ENCODE measurements at regions not wholly inside any gene's neighbourhood (a gene's known extent, or its start where the extent isn't known, plus 50 kb on each side); places are given as distances from the start of the nearest gene placed in this dataset.

- DNase-seq = no peak
Measured at GRCh38 chr7:32263611-32264010, 193.4 kb upstream of the PDE1C start.

DNA sequence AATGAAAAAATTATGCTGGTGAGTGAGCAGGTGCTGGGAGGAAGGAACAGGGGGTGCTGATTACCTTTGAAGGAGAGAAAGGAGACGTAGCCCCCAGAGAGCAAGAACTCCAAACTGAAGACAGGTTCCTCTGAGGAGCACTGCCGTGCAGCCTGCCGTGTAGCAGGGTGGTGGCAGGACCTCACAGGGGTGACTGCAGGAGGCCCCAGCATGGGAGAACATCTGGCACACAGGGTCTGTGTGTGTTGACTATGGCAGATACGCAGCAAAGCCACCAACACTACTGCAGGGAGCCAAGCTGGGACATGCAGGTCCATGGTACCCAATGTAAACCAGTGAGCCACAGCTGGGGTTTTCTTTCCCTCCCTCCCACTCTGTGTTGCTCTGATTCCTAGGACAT, 192.1 kb upstream of the PDE1C start:
- no peak for DNase-seq

DNA sequence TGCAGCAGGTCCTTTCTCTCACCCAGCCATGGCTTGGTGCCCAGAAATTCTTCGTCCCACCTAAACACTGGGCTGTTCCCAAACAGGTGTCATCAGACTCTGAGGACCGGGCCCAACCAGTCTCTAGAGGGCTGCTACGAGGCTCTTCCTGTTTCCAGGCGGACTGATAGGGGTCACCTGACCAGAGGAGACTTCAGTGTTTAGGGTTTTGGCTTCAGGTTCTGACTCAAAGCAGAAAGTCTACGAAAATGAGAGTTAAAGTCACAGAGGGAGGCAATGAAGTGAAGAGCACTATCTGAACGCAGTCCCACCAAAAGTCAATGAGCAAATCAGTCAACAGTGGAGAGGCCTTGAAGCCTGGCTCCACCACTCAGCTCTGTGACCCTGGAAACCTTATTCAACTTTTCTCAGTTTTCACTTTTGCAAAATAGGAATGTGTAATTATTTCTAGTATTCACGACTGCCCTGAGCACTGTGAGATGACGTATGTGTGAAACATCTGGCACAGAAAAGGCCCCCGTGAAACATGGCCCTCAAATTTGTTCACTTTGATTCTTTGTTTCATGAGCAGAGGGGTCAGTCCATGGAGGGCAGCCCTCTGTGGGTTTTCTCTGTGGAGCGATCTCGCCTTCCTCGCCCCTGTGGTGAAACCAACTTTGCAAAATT, 189.9 kb upstream of the PDE1C start:
- DNase-seq = no peak

- DNase-seq = no peak
Measured at GRCh38 chr7:32258265-32258664, 188.1 kb upstream of the PDE1C start.

DNA sequence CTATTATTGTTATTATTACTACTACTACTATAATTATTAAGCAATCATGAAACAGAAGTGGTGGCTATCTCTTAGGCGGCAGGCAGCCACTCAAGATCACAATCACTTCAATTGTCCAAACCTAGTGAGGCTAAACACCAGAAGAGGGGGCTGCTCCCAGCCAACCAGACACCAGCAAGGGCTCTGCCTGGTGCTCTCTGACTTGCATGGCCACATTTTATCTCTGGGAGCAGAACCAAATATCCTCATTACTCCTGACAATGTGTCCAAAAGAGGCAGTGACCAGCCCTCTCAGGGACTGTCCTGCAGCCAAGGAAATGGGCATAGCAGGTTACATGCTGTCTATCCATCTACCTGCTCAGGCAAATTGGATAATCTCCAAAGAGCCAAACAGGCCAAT, 187.4 kb upstream of the PDE1C start:
- no peak for DNase-seq

DNA sequence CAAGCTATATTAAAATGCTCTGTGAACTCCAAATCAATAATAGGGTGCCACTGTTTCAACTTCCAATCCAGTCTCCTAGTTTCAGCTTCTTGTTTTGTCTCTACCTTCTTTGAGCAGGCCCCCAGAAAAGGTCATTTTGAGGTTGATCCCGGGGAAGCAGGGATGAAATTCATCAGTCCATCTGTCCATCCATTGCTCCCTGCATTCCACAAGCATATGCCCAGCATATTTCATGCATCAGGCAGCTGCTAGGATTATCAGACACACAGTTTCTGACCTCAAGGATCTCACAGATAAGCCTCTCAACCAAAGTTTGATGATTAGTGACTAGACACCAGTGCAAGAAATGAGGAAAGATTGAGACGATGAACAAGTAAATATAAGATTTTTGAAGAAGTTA, 186.6 kb upstream of the PDE1C start:
- DNase-seq = no peak

DNA sequence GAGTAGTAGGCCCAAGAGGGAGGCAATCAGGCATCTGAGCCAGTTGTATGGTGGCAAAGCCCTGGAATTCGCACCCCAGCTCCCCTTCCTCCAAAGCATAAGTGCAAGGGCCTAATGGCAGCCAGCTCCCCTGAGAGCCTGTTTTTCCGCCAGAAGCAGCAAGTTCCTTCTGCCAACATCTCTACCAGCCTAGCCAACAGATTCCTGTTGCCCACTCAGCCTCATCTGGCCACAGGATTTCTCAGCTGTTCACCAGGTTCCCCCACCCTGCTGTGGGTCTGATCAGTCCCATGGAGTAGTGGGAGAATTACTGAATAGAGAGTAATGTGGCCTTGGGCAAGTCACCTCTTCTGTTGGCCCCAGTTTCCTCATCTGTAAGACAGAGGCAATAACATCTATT, 186.2 kb upstream of the PDE1C start:
- DNase-seq = no peak

DNA sequence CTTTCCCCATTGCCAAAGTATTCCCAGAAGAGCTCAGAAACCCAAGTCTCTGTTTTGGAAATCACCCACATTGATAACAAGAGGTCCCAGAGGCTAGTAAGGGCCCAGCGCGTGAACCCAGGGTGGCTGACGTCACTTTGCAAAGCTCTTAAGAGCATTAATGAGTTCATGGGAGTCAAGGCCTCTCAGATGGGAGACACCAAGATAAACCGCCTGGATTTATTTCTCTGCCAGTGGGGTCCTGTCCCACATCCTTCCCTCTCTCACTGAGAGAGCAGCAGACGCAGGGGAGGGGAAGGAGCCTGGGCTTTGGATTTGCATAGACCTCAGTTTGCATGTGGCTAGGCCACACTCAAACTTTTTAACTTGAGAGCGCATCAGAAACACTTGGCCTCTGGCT, 184.8 kb upstream of the PDE1C start:
- no peak for DNase-seq

DNA sequence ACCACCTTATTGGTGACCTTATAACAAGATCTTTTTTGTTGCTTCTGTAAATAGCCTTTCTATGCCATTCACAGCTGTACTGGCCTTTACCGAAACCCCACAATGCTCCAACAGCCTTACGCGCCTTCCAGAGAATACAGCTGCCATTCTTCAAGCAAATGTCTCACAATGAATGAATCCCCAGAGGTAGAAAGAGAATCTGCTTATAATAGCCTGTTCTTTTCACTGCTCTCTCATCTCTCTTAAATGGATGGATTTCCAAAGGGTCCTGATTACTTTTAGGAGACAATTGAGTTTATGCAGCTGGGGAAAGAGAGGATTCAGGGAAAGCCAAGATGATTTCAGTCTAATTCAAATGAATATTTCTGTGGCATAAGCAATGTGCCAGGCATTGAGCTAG, 183.1 kb upstream of the PDE1C start:
- no peak for DNase-seq

- DNase-seq = no peak
Measured at GRCh38 chr7:32251659-32252058, 181.5 kb upstream of the PDE1C start.

DNA sequence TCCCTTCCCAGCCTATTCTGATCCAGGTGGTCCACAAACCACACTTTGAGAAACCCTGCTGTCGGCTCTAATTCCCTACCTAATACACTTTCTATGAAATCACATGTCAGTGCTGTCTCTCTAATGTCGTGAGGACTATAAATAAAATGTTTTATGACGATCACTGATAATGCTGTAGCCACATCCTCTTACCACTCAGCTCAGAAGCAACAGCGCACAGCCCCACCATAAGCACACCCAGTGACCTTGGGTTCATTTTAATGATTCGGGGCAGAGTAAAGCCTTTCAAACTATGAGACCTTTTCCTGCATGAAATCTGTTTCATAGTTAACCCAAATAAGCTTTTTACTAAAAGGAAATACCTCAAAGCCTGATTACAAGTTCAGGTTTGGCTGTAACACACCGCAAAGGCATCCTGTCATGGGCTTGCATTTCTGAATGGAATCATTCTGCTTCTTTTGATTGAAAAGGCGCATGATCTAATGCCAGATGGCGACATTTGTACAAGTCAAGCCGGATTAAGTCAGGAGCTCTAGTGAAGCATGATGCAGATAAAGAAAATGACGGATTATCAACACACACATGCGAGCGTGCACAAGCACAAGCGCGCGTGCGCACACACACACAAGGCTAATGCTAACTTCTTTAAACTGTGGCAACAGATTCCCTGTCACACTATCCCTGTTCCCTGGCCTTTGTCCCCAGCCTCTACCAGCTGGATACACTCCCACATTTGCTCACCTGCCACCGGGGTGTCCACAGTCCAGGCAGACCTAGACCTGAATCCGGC, 180.5 kb upstream of the PDE1C start:
- no peak for DNase-seq

GRCh38 chr7:32250003-32250402, 179.8 kb upstream of the PDE1C start:
- no peak for DNase-seq

- DNase-seq = no peak
Measured at GRCh38 chr7:32248522-32248921, 178.3 kb upstream of the PDE1C start.

DNA sequence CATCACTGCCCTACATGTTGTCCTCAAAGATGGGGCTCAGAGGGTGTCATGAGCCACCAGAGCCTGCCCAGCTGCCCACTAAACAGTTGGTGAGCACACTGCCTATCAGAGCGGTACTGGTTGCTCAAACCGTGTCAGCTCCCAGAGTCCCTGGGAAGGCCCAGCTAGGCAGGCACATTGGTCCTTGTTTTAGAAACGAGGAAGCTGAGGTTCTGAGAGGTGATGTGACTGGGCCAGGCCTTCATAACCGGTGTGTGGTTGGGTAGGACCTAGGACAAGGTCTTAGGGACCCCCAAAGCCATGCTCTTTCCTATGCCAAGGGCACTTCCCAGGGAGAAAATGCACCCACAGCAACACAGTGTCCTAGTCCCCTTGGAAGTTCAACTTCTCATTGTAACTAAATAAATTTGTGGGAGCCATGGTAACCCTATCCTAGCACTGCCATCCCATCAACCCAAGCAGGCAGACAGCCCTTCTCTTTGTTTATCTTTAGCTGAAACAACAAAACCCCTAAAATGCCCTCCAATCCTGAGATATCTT, 174.7 kb upstream of the PDE1C start:
- DNase-seq = no peak

DNA sequence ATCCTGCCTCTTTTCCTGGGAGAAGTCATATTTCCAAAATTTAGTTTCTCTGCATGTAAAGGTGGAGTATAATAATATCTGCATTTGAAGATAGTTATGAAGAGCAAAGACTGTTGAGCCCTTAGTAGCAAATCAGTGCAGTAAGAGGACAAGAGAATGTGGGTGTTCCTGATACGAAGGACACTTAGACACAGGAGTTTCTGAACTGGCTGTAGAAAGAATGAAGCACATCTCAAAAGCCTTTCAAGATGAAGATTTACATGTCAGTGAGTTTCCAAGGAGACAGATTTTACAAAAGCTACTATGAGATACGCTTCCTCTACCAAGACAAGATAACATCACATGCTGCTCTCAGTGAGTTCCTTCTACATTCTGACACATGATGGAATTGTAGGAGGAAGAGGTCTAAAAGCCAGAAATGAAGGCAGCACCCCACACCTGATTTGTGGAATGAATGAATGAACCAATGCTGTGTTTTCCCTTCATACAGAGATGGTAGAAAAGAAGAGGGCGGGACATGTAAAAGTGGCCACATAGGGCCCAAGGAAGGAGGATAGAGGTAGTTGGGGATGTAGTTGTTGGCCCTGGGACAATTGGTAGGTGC, 173.6 kb upstream of the PDE1C start:
- no peak for DNase-seq

- DNase-seq = no peak
Measured at GRCh38 chr7:32242436-32242835, 172.2 kb upstream of the PDE1C start.

GRCh38 chr7:32241636-32242035, 171.4 kb upstream of the PDE1C start:
- no peak for DNase-seq

- no peak for DNase-seq
Measured at GRCh38 chr7:32239764-32240163, 169.6 kb upstream of the PDE1C start.

DNA sequence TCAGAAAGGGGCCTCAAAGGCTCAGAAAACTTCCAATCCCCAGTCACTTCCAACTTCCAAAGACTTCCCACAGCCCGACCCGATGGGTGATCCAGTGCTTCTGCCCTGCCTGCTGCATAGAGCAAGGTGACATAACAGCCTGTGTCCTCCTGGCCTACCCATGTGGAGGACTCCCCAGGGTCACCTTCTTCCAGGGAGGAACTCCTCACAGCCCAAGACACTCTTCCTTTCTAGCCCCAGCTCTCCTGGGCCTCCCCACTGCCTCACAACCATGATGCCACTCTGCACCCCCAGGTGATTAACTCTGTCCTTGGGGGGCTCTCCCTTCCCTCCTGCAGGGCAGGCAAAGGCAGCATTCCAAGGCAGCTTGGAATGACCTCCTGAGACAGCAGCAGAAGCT, 158.4 kb upstream of the PDE1C start:
- DNase-seq = no peak

DNA sequence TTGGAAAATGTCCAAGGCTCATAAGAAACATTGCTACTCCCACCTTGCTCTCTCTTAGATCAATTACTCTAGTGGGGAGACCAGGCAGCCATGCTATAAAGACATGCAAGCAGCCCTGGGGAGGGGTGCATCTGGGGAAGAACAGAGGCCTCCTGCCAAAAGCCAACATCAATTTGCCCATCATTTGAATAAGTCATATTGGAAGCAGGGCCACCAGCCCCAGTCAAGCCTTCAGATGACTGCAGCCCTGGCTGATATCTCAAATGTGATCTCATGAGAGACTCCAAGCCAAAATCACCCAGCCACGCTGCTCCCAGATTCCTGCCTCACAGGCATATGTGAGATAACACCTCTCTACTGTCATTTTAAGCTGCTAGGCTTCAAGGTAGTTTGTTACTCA, 157.5 kb upstream of the PDE1C start:
- DNase-seq = no peak

DNA sequence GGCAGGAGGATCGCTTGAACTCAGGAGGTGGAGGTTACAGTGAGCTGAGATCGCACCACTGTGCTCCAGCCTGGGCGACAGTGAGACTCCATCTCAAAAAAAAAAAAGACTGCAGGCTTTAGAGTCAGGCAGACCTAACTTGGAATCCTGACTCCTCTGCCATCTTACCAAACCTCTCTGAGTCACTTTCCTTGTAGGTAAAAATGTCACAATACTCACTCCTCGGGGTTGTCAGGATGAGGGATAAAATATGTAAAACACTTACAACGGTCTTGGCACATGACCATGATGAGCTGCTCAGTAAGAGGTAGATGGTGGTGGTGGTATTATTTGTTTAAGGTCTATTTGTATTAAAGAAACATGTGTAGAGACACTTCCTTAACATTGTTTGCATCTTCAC, 154.1 kb upstream of the PDE1C start:
- DNase-seq = no peak

DNA sequence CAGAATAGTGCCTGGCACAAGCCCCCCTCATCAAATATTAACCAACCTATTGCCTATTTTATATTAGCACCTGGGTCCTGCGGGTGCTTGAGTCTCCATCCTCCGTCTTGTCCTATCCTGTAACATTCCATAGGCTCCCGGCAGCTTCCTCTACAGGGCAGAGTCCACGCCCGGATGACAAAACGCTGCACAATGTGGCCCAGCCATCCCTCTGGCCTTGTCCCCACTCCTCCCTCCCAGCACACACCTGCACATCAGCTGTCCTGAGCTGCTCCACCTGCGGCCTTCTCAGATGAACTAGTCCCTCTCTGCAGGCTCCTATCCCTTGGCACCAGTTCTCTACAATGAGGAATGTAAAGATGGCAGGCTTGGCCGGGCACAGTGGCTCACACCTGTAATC, 153.5 kb upstream of the PDE1C start:
- DNase-seq = no peak

DNA sequence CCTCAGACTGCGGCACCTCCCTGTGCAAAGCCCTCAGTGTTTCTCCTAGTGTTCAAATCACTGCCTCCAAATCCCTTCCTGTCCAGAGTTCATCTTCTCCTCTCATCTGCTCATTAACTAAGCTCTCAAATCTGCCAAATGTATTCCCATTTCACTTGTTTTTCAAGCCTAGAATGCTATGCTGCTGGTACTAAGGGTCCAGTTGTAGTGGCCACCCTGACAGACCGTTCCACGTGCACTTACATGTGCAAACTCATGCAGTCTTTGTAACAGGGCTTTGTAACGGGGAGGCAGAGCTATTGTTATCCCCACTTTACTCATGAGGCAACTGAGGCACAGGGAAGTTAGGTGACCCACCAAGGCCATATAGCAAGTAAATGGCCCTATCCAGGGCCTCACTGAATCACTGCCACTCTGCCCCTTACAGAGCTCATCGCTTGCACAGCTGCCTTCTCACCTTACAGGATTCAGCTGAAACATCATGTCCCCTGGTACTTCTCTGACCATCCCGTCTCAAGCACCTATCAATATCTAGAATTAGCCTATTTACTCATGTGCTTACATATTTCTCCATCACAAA, 153.0 kb upstream of the PDE1C start:
- no peak for DNase-seq
